Keratinocyte (primary cell): ENCODE measurements at regions not wholly inside any gene's neighbourhood (a gene's known extent, or its start where the extent isn't known, plus 50 kb on each side); places are given as distances from the start of the nearest gene placed in this dataset.

Source experiments
- DNase-seq: peaks from one replicate; pipeline ENCODE4 v3.0.0-alpha.2; 2011; ENCODE audit warnings: low read depth, missing footprints, low spot score
- FAIRE-seq: peaks from 2 replicates; lab custom pipeline; 2011; peaks lifted over from hg19 to GRCh38; lab: Jason Lieb, UNC
- H2AFZ ChIP-seq: 2 replicates; pipeline ENCODE4 v1.6.0; 2012; ENCODE audit warnings: low read length, control low read depth, inconsistent platforms; ENCODE audit not compliant: control insufficient read depth
- H3K27ac ChIP-seq: 2 replicates; pipeline ENCODE4 v1.5.1; 2011; ENCODE audit warnings: low read length; ENCODE audit not compliant: control insufficient read depth, insufficient read depth
- H3K27me3 ChIP-seq: 3 replicates; pipeline ENCODE4 v1.6.0; 2011; ENCODE audit warnings: low read length; ENCODE audit not compliant: control insufficient read depth, insufficient read depth; ENCODE audit errors: extremely low read depth
- H3K36me3 ChIP-seq, 2 experiments: 2 replicates in 1 of 2; 3 replicates in 1 of 2; pipeline ENCODE4 v1.5.1; 2011; ENCODE audit warnings: low read length in 2 of 2, mild to moderate bottlenecking in 1 of 2; ENCODE audit not compliant: control insufficient read depth in 2 of 2, insufficient read depth in 2 of 2; ENCODE audit errors: extremely low read depth in 1 of 2
- H3K4me1 ChIP-seq: 3 replicates; pipeline ENCODE4 v1.5.1; 2011; ENCODE audit warnings: low read length; ENCODE audit not compliant: control insufficient read depth, insufficient read depth; ENCODE audit errors: extremely low read depth
- H3K4me2 ChIP-seq: 3 replicates; pipeline ENCODE4 v1.6.0; 2011; ENCODE audit warnings: low read depth, low read length; ENCODE audit not compliant: control insufficient read depth, insufficient read depth; ENCODE audit errors: extremely low read depth
- H3K4me3 ChIP-seq, 3 experiments: fragments of 200-600 bp in 1 of 3; sonication (generic) in 1 of 3; 2 replicates in 2 of 3; 3 replicates in 1 of 3; pipeline ENCODE4 v1.5.1; 2011 to 2016; ENCODE audit warnings: low read length in 3 of 3, mild to moderate bottlenecking in 3 of 3, control low read depth in 2 of 3, inconsistent platforms in 1 of 3, low read depth in 1 of 3, mixed read lengths in 1 of 3, mixed run types in 1 of 3, moderate library complexity in 1 of 3; ENCODE audit not compliant: control insufficient read depth in 2 of 3, insufficient read depth in 2 of 3; ENCODE audit errors: extremely low read depth in 1 of 3
- H3K79me2 ChIP-seq: 2 replicates; pipeline ENCODE4 v1.6.0; 2012; ENCODE audit warnings: low read length; ENCODE audit not compliant: control insufficient read depth, insufficient read depth
- H3K9ac ChIP-seq: 3 replicates; pipeline ENCODE4 v1.6.0; 2011; ENCODE audit warnings: low read length; ENCODE audit not compliant: control insufficient read depth, insufficient read depth; ENCODE audit errors: extremely low read depth
- H3K9me1 ChIP-seq: 3 replicates; pipeline ENCODE4 v1.6.0; 2011; ENCODE audit warnings: low read length; ENCODE audit not compliant: control insufficient read depth, insufficient read depth; ENCODE audit errors: extremely low read depth
- H3K9me3 ChIP-seq: 2 replicates; pipeline ENCODE4 v1.5.1; 2012; ENCODE audit warnings: low read depth, low read length; ENCODE audit not compliant: control insufficient read depth
- H4K20me1 ChIP-seq: 3 replicates; pipeline ENCODE4 v1.6.0; 2011; ENCODE audit warnings: low read length; ENCODE audit not compliant: control insufficient read depth, insufficient read depth; ENCODE audit errors: extremely low read depth
- EZH2 ChIP-seq: IDR thresholded peaks from one replicate; pipeline ENCODE4 v1.6.1; 2012; ENCODE audit warnings: inconsistent platforms, mild to moderate bottlenecking, low read length, moderate library complexity
- dilution Hi-C: fragments of 300-500 bp; cut with MboI; formaldehyde crosslinking; loops from one replicate; pipeline ENCODE4 v1.7.0; 2020; ENCODE audit warnings: low sequenced_read_pairs; ENCODE audit not compliant: extremely low pct_ligation_motif_present
- TF ChIP-seq, protein P1 (sequence below), 3 experiments: IDR thresholded peaks in 1 of 3; conservative IDR thresholded peaks in 1 of 3; optimal IDR thresholded peaks in 1 of 3; 2 replicates in 2 of 3; 3 replicates in 1 of 3; pipeline versions ENCODE3 to v1.5.1; 2011; ENCODE audit warnings: low read length in 3 of 3, mild to moderate bottlenecking in 3 of 3, moderate library complexity in 2 of 3, control low read depth in 1 of 3, inconsistent platforms in 1 of 3; ENCODE audit not compliant: insufficient read depth in 2 of 3; ENCODE audit errors: extremely low read depth in 1 of 3

DNA sequence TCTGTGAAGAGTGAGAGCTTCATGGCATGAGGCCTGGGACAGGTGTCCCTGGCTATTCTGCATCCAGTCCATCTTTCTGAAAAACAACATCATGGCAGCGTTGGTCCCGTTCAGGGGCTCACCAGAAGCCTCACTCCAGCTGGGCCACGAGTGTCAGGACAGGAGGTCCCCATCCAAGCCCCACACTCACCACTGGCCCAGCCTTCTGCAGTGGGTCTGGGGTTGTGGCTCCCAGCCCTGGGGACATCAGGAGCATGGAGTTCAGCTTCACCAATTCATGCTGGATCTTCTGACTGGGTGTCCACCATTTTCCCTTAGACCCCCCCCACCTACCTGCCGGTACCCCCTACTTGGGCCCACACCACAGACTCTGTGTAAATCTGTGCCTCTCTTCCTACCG is 400.3 kb downstream of the BRD1 start:
- Histone ChIP-seq H3K9me1 (no peaks in the 10 kb centered on the region), H3K9me3 (peaks cover 18% of the 10 kb centered on the region), H3K4me1 (no peaks in the 10 kb centered on the region), H3K36me3 (no peaks in the 10 kb centered on the region), H3K9ac (no peak overlapping the region), H3K4me2 (no peak overlapping the region), H4K20me1 (no peaks in the 10 kb centered on the region), H3K4me3 (no peak overlapping the region), H2AFZ (no peak overlapping the region), H3K79me2 (no peaks in the 10 kb centered on the region), H3K27me3 (no peaks in the 10 kb centered on the region), H3K27ac (no peak overlapping the region)
- TF ChIP-seq, protein P1, sequence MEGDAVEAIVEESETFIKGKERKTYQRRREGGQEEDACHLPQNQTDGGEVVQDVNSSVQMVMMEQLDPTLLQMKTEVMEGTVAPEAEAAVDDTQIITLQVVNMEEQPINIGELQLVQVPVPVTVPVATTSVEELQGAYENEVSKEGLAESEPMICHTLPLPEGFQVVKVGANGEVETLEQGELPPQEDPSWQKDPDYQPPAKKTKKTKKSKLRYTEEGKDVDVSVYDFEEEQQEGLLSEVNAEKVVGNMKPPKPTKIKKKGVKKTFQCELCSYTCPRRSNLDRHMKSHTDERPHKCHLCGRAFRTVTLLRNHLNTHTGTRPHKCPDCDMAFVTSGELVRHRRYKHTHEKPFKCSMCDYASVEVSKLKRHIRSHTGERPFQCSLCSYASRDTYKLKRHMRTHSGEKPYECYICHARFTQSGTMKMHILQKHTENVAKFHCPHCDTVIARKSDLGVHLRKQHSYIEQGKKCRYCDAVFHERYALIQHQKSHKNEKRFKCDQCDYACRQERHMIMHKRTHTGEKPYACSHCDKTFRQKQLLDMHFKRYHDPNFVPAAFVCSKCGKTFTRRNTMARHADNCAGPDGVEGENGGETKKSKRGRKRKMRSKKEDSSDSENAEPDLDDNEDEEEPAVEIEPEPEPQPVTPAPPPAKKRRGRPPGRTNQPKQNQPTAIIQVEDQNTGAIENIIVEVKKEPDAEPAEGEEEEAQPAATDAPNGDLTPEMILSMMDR (optimal IDR thresholded peaks at IDR 0.05 in 1 of 3, IDR thresholded peaks at IDR 0.05 in 1 of 3, conservative IDR thresholded peaks at IDR 0.05 in 1 of 3; ENCODE audit: extremely low read depth in 1 of 3, insufficient read depth in 2 of 3, low read length in 3 of 3), result no peak
- TF ChIP-seq EZH2, result no peak
- dilution Hi-C loops, result no loop called here
- DNase-seq, result no peak
- FAIRE-seq, result no peak

DNA sequence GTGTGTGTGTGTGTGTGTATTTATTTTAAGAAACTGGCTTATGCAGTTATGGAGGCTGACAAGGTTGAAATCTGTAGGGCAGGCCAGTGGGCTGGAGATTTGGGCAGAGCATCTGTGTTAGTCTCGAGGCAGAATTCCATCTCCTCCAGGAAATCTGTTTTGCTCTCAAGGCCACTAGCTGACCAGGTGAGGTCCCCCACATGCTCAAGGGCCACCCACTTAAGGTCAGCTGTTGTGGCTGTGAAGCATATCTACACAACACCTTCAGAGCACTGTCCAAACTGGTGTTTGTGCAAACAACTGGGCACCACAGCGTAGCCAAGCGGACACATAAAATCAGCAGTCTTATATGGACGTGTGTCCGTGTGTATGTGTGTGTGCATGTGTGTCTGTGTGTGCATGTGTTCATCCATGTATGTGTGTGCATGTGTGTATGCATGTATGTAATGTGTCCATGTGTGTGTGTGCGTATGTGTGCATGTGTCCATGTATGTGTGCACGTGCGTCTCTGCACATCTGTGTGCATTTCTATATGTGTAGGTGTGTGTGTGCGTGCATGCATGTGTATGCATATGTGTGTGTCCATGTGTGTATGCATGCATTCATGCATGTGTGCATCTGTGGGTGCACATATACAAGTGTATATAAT is 400.9 kb downstream of the BRD1 start:
- H3K27me3 ChIP-seq, result no peaks in the 10 kb centered on the region
- dilution Hi-C loops, result no loop called here

More for the DNA sequence above, 400.9 kb downstream of the BRD1 start:
- H3K36me3 ChIP-seq, result no peaks in the 10 kb centered on the region
- H2AFZ ChIP-seq, result no peak overlapping the region
- no peak overlapping the region for H3K4me2 ChIP-seq
- H3K4me1 ChIP-seq, result no peaks in the 10 kb centered on the region
- no peak overlapping the region for H3K4me3 ChIP-seq
- H3K9ac ChIP-seq, result no peak overlapping the region
- H3K9me3 ChIP-seq, result peaks cover 18% of the 10 kb centered on the region
- FAIRE-seq (no peak), DNase-seq (no peak)
- H3K9me1 ChIP-seq, result no peaks in the 10 kb centered on the region
- TF ChIP-seq, protein P1 (optimal IDR thresholded peaks at IDR 0.05 in 1 of 3, IDR thresholded peaks at IDR 0.05 in 1 of 3, conservative IDR thresholded peaks at IDR 0.05 in 1 of 3; ENCODE audit: extremely low read depth in 1 of 3, insufficient read depth in 2 of 3, low read length in 3 of 3), result no peak
- no peak for TF ChIP-seq EZH2
- no peak overlapping the region for H3K27ac ChIP-seq
- H4K20me1 ChIP-seq, result no peaks in the 10 kb centered on the region
- H3K79me2 ChIP-seq, result no peaks in the 10 kb centered on the region
